Keratinocyte (primary cell): ENCODE measurements at regions not wholly inside any gene's neighbourhood (a gene's known extent, or its start where the extent isn't known, plus 50 kb on each side); places are given as distances from the start of the nearest gene placed in this dataset.

Experiments
- DNase-seq: peaks from one replicate; pipeline ENCODE4 v3.0.0-alpha.2; 2011; ENCODE audit warnings: low read depth, missing footprints, low spot score
- FAIRE-seq: peaks from 2 replicates; lab custom pipeline; 2011; peaks lifted over from hg19 to GRCh38; lab: Jason Lieb, UNC
- H2AFZ ChIP-seq: 2 replicates; pipeline ENCODE4 v1.6.0; 2012; ENCODE audit warnings: low read length, control low read depth, inconsistent platforms; ENCODE audit not compliant: control insufficient read depth
- H3K27ac ChIP-seq: 2 replicates; pipeline ENCODE4 v1.5.1; 2011; ENCODE audit warnings: low read length; ENCODE audit not compliant: control insufficient read depth, insufficient read depth
- H3K27me3 ChIP-seq: 3 replicates; pipeline ENCODE4 v1.6.0; 2011; ENCODE audit warnings: low read length; ENCODE audit not compliant: control insufficient read depth, insufficient read depth; ENCODE audit errors: extremely low read depth
- H3K36me3 ChIP-seq, 2 experiments: 2 replicates in 1 of 2; 3 replicates in 1 of 2; pipeline ENCODE4 v1.5.1; 2011; ENCODE audit warnings: low read length in 2 of 2, mild to moderate bottlenecking in 1 of 2; ENCODE audit not compliant: control insufficient read depth in 2 of 2, insufficient read depth in 2 of 2; ENCODE audit errors: extremely low read depth in 1 of 2
- H3K4me1 ChIP-seq: 3 replicates; pipeline ENCODE4 v1.5.1; 2011; ENCODE audit warnings: low read length; ENCODE audit not compliant: control insufficient read depth, insufficient read depth; ENCODE audit errors: extremely low read depth
- H3K4me2 ChIP-seq: 3 replicates; pipeline ENCODE4 v1.6.0; 2011; ENCODE audit warnings: low read depth, low read length; ENCODE audit not compliant: control insufficient read depth, insufficient read depth; ENCODE audit errors: extremely low read depth
- H3K4me3 ChIP-seq, 3 experiments: fragments of 200-600 bp in 1 of 3; sonication (generic) in 1 of 3; 2 replicates in 2 of 3; 3 replicates in 1 of 3; pipeline ENCODE4 v1.5.1; 2011 to 2016; ENCODE audit warnings: low read length in 3 of 3, mild to moderate bottlenecking in 3 of 3, control low read depth in 2 of 3, inconsistent platforms in 1 of 3, low read depth in 1 of 3, mixed read lengths in 1 of 3, mixed run types in 1 of 3, moderate library complexity in 1 of 3; ENCODE audit not compliant: control insufficient read depth in 2 of 3, insufficient read depth in 2 of 3; ENCODE audit errors: extremely low read depth in 1 of 3
- H3K79me2 ChIP-seq: 2 replicates; pipeline ENCODE4 v1.6.0; 2012; ENCODE audit warnings: low read length; ENCODE audit not compliant: control insufficient read depth, insufficient read depth
- H3K9ac ChIP-seq: 3 replicates; pipeline ENCODE4 v1.6.0; 2011; ENCODE audit warnings: low read length; ENCODE audit not compliant: control insufficient read depth, insufficient read depth; ENCODE audit errors: extremely low read depth
- H3K9me1 ChIP-seq: 3 replicates; pipeline ENCODE4 v1.6.0; 2011; ENCODE audit warnings: low read length; ENCODE audit not compliant: control insufficient read depth, insufficient read depth; ENCODE audit errors: extremely low read depth
- H3K9me3 ChIP-seq: 2 replicates; pipeline ENCODE4 v1.5.1; 2012; ENCODE audit warnings: low read depth, low read length; ENCODE audit not compliant: control insufficient read depth
- H4K20me1 ChIP-seq: 3 replicates; pipeline ENCODE4 v1.6.0; 2011; ENCODE audit warnings: low read length; ENCODE audit not compliant: control insufficient read depth, insufficient read depth; ENCODE audit errors: extremely low read depth
- EZH2 ChIP-seq: IDR thresholded peaks from one replicate; pipeline ENCODE4 v1.6.1; 2012; ENCODE audit warnings: inconsistent platforms, mild to moderate bottlenecking, low read length, moderate library complexity
- dilution Hi-C: fragments of 300-500 bp; cut with MboI; formaldehyde crosslinking; loops from one replicate; pipeline ENCODE4 v1.7.0; 2020; ENCODE audit warnings: low sequenced_read_pairs; ENCODE audit not compliant: extremely low pct_ligation_motif_present
- TF ChIP-seq, protein P1 (sequence below), 3 experiments: IDR thresholded peaks in 1 of 3; conservative IDR thresholded peaks in 1 of 3; optimal IDR thresholded peaks in 1 of 3; 2 replicates in 2 of 3; 3 replicates in 1 of 3; pipeline versions ENCODE3 to v1.5.1; 2011; ENCODE audit warnings: low read length in 3 of 3, mild to moderate bottlenecking in 3 of 3, moderate library complexity in 2 of 3, control low read depth in 1 of 3, inconsistent platforms in 1 of 3; ENCODE audit not compliant: insufficient read depth in 2 of 3; ENCODE audit errors: extremely low read depth in 1 of 3

DNA sequence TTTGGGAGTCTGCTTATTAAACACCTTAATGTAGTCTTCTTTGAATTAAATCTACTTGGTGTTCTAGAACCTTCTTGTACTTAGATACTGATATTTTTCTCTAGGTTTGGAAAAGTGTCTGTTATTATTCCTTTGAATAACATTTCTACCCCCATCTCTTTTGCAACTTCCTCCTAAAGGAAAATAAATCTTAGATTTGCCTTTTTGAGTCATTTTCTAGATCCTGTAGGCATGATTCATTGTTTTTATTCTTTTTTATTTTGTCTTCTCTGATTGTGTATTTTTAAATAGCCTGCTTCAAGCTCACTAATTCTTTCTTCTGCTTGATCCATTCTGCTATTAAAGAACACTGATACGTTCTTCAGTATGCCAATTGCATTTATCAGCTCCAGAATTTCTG lies 155.9 kb upstream of the NEGR1 start:
- H3K4me3 ChIP-seq, result no peak overlapping the region
- no peaks in the 10 kb centered on the region for H3K27me3 ChIP-seq
- FAIRE-seq (no peak), DNase-seq (no peak)
- H3K9me1 ChIP-seq, result no peaks in the 10 kb centered on the region
- H3K4me2 ChIP-seq, result no peak overlapping the region
- H2AFZ ChIP-seq, result no peak overlapping the region
- dilution Hi-C loops, result no loop called here
- no peak overlapping the region for H3K9ac ChIP-seq
- H4K20me1 ChIP-seq, result no peaks in the 10 kb centered on the region
- no peaks in the 10 kb centered on the region for H3K36me3 ChIP-seq
- H3K9me3 ChIP-seq, result no peaks in the 10 kb centered on the region
- H3K27ac ChIP-seq, result no peak overlapping the region
- H3K4me1 ChIP-seq, result peaks cover 2% of the 10 kb centered on the region
- TF ChIP-seq, protein P1, sequence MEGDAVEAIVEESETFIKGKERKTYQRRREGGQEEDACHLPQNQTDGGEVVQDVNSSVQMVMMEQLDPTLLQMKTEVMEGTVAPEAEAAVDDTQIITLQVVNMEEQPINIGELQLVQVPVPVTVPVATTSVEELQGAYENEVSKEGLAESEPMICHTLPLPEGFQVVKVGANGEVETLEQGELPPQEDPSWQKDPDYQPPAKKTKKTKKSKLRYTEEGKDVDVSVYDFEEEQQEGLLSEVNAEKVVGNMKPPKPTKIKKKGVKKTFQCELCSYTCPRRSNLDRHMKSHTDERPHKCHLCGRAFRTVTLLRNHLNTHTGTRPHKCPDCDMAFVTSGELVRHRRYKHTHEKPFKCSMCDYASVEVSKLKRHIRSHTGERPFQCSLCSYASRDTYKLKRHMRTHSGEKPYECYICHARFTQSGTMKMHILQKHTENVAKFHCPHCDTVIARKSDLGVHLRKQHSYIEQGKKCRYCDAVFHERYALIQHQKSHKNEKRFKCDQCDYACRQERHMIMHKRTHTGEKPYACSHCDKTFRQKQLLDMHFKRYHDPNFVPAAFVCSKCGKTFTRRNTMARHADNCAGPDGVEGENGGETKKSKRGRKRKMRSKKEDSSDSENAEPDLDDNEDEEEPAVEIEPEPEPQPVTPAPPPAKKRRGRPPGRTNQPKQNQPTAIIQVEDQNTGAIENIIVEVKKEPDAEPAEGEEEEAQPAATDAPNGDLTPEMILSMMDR (optimal IDR thresholded peaks at IDR 0.05 in 1 of 3, IDR thresholded peaks at IDR 0.05 in 1 of 3, conservative IDR thresholded peaks at IDR 0.05 in 1 of 3; ENCODE audit: extremely low read depth in 1 of 3, insufficient read depth in 2 of 3, low read length in 3 of 3), result no peak
- TF ChIP-seq EZH2, result no peak
- no peaks in the 10 kb centered on the region for H3K79me2 ChIP-seq

DNA sequence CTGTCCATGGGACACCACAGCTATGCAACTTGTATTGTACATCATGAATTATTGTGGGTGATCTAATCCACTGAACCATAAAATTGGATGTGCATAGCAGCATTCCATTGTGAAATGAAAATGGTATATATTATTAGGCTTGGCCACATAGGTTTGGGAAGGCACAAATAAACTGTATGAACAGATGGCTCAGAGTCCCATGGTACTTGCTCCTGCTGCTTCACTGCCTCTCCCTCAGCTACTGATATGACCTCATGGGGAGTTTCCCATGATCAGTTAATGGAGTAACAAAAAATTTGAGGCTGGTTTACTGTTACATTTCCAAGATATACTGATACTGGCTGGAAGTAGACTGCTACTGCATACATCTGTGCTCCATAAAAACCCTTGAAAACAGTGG lies 152.7 kb upstream of the NEGR1 start:
- Histone ChIP-seq H2AFZ (no peak overlapping the region), H3K27me3 (no peaks in the 10 kb centered on the region), H3K27ac (no peak overlapping the region), H3K4me3 (no peak overlapping the region), H3K36me3 (no peaks in the 10 kb centered on the region), H3K79me2 (no peaks in the 10 kb centered on the region), H3K9me3 (no peaks in the 10 kb centered on the region), H3K4me2 (no peak overlapping the region), H3K4me1 (peaks cover 13% of the 10 kb centered on the region), H3K9ac (no peak overlapping the region), H3K9me1 (no peaks in the 10 kb centered on the region), H4K20me1 (no peaks in the 10 kb centered on the region)
- DNase-seq (no peak), FAIRE-seq (no peak)
- TF ChIP-seq, protein P1 (optimal IDR thresholded peaks at IDR 0.05 in 1 of 3, IDR thresholded peaks at IDR 0.05 in 1 of 3, conservative IDR thresholded peaks at IDR 0.05 in 1 of 3; ENCODE audit: extremely low read depth in 1 of 3, insufficient read depth in 2 of 3, low read length in 3 of 3), result no peak
- dilution Hi-C loops, result no loop called here
